Fibroblast of skin of abdomen (primary cell): ENCODE measurements at regions not wholly inside any gene's neighbourhood (a gene's known extent, or its start where the extent isn't known, plus 50 kb on each side); places are given as distances from the start of the nearest gene placed in this dataset.
A peak's percentile ranks its signal among the peaks of the same experiment; 100 is the strongest.

Experiments
- DNase-seq: peaks from one replicate; pipeline ENCODE4 v3.0.0-alpha.2; 2013

- DNase-seq: peak; percentile 12
Measured at GRCh38 chr18:25873833-25874232, 216.6 kb downstream of the SS18 start.

GRCh38 chr18:25866331-25866730 is 224.1 kb downstream of the SS18 start:
- DNase-seq: no peak

- no peak for DNase-seq
Measured at GRCh38 chr18:25862881-25863600, 227.4 kb downstream of the SS18 start.

- no peak for DNase-seq
Measured at GRCh38 chr18:25853691-25854433, 236.6 kb downstream of the SS18 start.

GRCh38 chr18:25843791-25844190 is 246.6 kb downstream of the SS18 start:
- DNase-seq: no peak

GRCh38 chr18:25842665-25843064 is 247.7 kb downstream of the SS18 start:
- no peak for DNase-seq

GRCh38 chr18:25834061-25834460 is 256.4 kb downstream of the SS18 start:
- no peak for DNase-seq

GRCh38 chr18:25832001-25832604 is 258.3 kb downstream of the SS18 start:
- DNase-seq: peak; percentile 78

GRCh38 chr18:25831301-25831701 is 259.1 kb downstream of the SS18 start:
- peak; percentile 37 for DNase-seq

GRCh38 chr18:25830787-25831186 is 259.6 kb downstream of the SS18 start:
- peak; percentile 41 for DNase-seq

GRCh38 chr18:25827961-25828561 is 262.4 kb downstream of the SS18 start:
- DNase-seq: peak; percentile 58

- peak; percentile 56 for DNase-seq
Measured at GRCh38 chr18:25827228-25827627, 263.2 kb downstream of the SS18 start.

GRCh38 chr18:25826823-25827222 is 263.6 kb downstream of the SS18 start:
- no peak for DNase-seq

- peak; percentile 44 for DNase-seq
Measured at GRCh38 chr18:25825979-25826776, 264.2 kb downstream of the SS18 start.

- DNase-seq: peak; percentile 39
Measured at GRCh38 chr18:25825056-25825455, 265.4 kb downstream of the SS18 start.

GRCh38 chr18:25819746-25820363 is 270.6 kb downstream of the SS18 start:
- DNase-seq: no peak

- no peak for DNase-seq
Measured at GRCh38 chr18:25818505-25818904, 271.9 kb downstream of the SS18 start.

- DNase-seq: peak; percentile 66
Measured at GRCh38 chr18:25817546-25818237, 272.7 kb downstream of the SS18 start.

- peak; percentile 79 for DNase-seq
Measured at GRCh38 chr18:25815659-25816058, 274.8 kb downstream of the SS18 start.

- no peak for DNase-seq
Measured at GRCh38 chr18:25814841-25815458, 275.5 kb downstream of the SS18 start.

- peak; percentile 11 for DNase-seq
Measured at GRCh38 chr18:25813110-25813509, 277.3 kb downstream of the SS18 start.
